ENCODE measurements at regions not wholly inside any gene's neighbourhood (a gene's known extent, or its start where the extent isn't known, plus 50 kb on each side); places are given as distances from the start of the nearest gene placed in this dataset.

GRCh38 chr3:106746286-106746685 is 631.0 kb upstream of the CCDC54 start:
- CTCF ChIA-PET, result no interaction called here
- no peak for DNase-seq (ENCODE audit: low read depth)

GRCh38 chr3:106748472-106749262 is 628.6 kb upstream of the CCDC54 start:
- no peak for DNase-seq (ENCODE audit: low read depth)
- no peak overlapping the region for H3K4me3 ChIP-seq (ENCODE audit: low read depth, low read length)
- no peaks in the 10 kb centered on the region for H3K36me3 ChIP-seq (ENCODE audit: control insufficient read depth, insufficient read depth, low read length)
- ChIA-PET CTCF (interaction anchor here (1.2 kb wide), 1 partner anchor 10 kb away, joined by 3 read pairs; no protein-coding TSS in a partner anchor), POLR2A (no interaction called here)
- TF ChIP-seq CTCF (IDR thresholded peaks at IDR 0.05; ENCODE audit: insufficient read depth, low read depth, low read length), result no peak
- H3K27me3 ChIP-seq (ENCODE audit: control insufficient read depth, insufficient read depth, low read length), result no peaks in the 10 kb centered on the region

More at GRCh38 chr3:106746286-106746685, 631.0 kb upstream of the CCDC54 start:
- no peaks in the 10 kb centered on the region for H3K27me3 ChIP-seq (ENCODE audit: control insufficient read depth, insufficient read depth, low read length)
- H3K4me3 ChIP-seq (ENCODE audit: low read depth, low read length), result no peak overlapping the region
- POLR2A ChIA-PET, result interaction anchor here (0.8 kb wide), 1 partner anchor 66 kb away, joined by 3 read pairs; no protein-coding TSS in a partner anchor
- no peak for TF ChIP-seq CTCF (IDR thresholded peaks at IDR 0.05; ENCODE audit: insufficient read depth, low read depth, low read length)
- no peaks in the 10 kb centered on the region for H3K36me3 ChIP-seq (ENCODE audit: control insufficient read depth, insufficient read depth, low read length)

GRCh38 chr3:106750092-106750491 is 627.1 kb upstream of the CCDC54 start:
- TF ChIP-seq CTCF (IDR thresholded peaks at IDR 0.05; ENCODE audit: insufficient read depth, low read depth, low read length), result no peak
- no peaks in the 10 kb centered on the region for H3K27me3 ChIP-seq (ENCODE audit: control insufficient read depth, insufficient read depth, low read length)
- ChIA-PET POLR2A (no interaction called here), CTCF (interaction anchor here (0.7 kb wide), 1 partner anchor 23 kb away, joined by 3 read pairs; no protein-coding TSS in a partner anchor)
- DNase-seq (ENCODE audit: low read depth), result no peak
- H3K4me3 ChIP-seq (ENCODE audit: low read depth, low read length), result no peak overlapping the region
- H3K36me3 ChIP-seq (ENCODE audit: control insufficient read depth, insufficient read depth, low read length), result no peaks in the 10 kb centered on the region

GRCh38 chr3:106755336-106755735 is 621.9 kb upstream of the CCDC54 start:
- POLR2A ChIA-PET, result no interaction called here
- no peaks in the 10 kb centered on the region for H3K36me3 ChIP-seq (ENCODE audit: control insufficient read depth, insufficient read depth, low read length)
- DNase-seq (ENCODE audit: low read depth), result no peak
- no peak overlapping the region for H3K4me3 ChIP-seq (ENCODE audit: low read depth, low read length)
- no peak for TF ChIP-seq CTCF (IDR thresholded peaks at IDR 0.05; ENCODE audit: insufficient read depth, low read depth, low read length)
- CTCF ChIA-PET, result no interaction called here
- no peaks in the 10 kb centered on the region for H3K27me3 ChIP-seq (ENCODE audit: control insufficient read depth, insufficient read depth, low read length)

- TF ChIP-seq CTCF (IDR thresholded peaks at IDR 0.05; ENCODE audit: insufficient read depth, low read depth, low read length), result no peak
- H3K36me3 ChIP-seq (ENCODE audit: control insufficient read depth, insufficient read depth, low read length), result no peaks in the 10 kb centered on the region
- ChIA-PET CTCF (no interaction called here), POLR2A (no interaction called here)
- H3K27me3 ChIP-seq (ENCODE audit: control insufficient read depth, insufficient read depth, low read length), result no peaks in the 10 kb centered on the region
- no peak for DNase-seq (ENCODE audit: low read depth)
- H3K4me3 ChIP-seq (ENCODE audit: low read depth, low read length), result no peak overlapping the region
Measured at GRCh38 chr3:106756901-106757300, 620.3 kb upstream of the CCDC54 start.
